ENCODE measurements at regions not wholly inside any gene's neighbourhood (a gene's known extent, or its start where the extent isn't known, plus 50 kb on each side); places are given as distances from the start of the nearest gene placed in this dataset.

- TF ChIP-seq CTCF (IDR thresholded peaks at IDR 0.05; ENCODE audit: low read depth, low read length, poor library complexity, severe bottlenecking), result no peak
- no peak for TF ChIP-seq EZH2phosphoT487 (IDR thresholded peaks at IDR 0.05; ENCODE audit: borderline replicate concordance, low read length)
Measured at GRCh38 chr16:26863931-26864330, 202.8 kb upstream of the C16orf82 start.
